Loucy (cell line): ENCODE measurements at regions not wholly inside any gene's neighbourhood (a gene's known extent, or its start where the extent isn't known, plus 50 kb on each side); places are given as distances from the start of the nearest gene placed in this dataset.

Source experiments
- H2AFZ ChIP-seq: fragments of 200-600 bp; sonication (generic); 2 replicates; pipeline ENCODE4 v1.6.0; 2016; ENCODE audit warnings: antibody characterized with exemption, mild to moderate bottlenecking, low read length, moderate library complexity
- H3F3A ChIP-seq: fragments of 200-600 bp; 2 replicates; pipeline ENCODE4 v1.6.0; 2016; ENCODE audit warnings: antibody characterized with exemption, low read depth, mild to moderate bottlenecking
- H3K27me3 ChIP-seq: fragments of 200-600 bp; sonication (generic); 2 replicates; pipeline ENCODE4 v1.6.1; 2014; ENCODE audit warnings: low read length, mild to moderate bottlenecking; ENCODE audit not compliant: insufficient read depth, poor library complexity, severe bottlenecking
- H3K36me3 ChIP-seq: fragments of 200-600 bp; sonication (generic); 2 replicates; pipeline ENCODE4 v1.6.1; 2016; ENCODE audit warnings: low read length; ENCODE audit not compliant: insufficient read depth
- H3K4me1 ChIP-seq: fragments of 200-600 bp; sonication (generic); 2 replicates; pipeline ENCODE4 v1.5.1; 2014; ENCODE audit warnings: low read length, mild to moderate bottlenecking; ENCODE audit not compliant: insufficient read depth, poor library complexity, severe bottlenecking
- H3K4me2 ChIP-seq: fragments of 200-600 bp; sonication (generic); 2 replicates; pipeline ENCODE4 v1.6.0; 2014; ENCODE audit warnings: antibody characterized with exemption, low read length, low read depth, mild to moderate bottlenecking; ENCODE audit not compliant: poor library complexity, severe bottlenecking
- H3K4me3 ChIP-seq: fragments of 200-600 bp; sonication (generic); 2 replicates; pipeline ENCODE4 v1.5.1; 2014; ENCODE audit warnings: low read length, mild to moderate bottlenecking, mixed read lengths; ENCODE audit not compliant: poor library complexity, severe bottlenecking
- H3K79me2 ChIP-seq: fragments of 200-600 bp; sonication (generic); 2 replicates; pipeline ENCODE4 v1.6.1; 2014; ENCODE audit warnings: low read length; ENCODE audit not compliant: insufficient read depth
- H3K9ac ChIP-seq: fragments of 200-600 bp; sonication (generic); 2 replicates; pipeline ENCODE4 v1.6.0; 2014; ENCODE audit warnings: mild to moderate bottlenecking, low read depth, low read length, moderate library complexity; ENCODE audit not compliant: poor library complexity, severe bottlenecking
- H3K9me2 ChIP-seq: fragments of 200-600 bp; sonication (generic); replicated peaks from 2 replicates; pipeline ENCODE4 v1.6.1; 2016; ENCODE audit warnings: low read depth, low read length, mixed read lengths
- H3K9me3 ChIP-seq: fragments of 200-600 bp; sonication (generic); 2 replicates; pipeline ENCODE4 v1.6.1; 2014; ENCODE audit warnings: mild to moderate bottlenecking, antibody characterized with exemption, low read length, low read depth; ENCODE audit not compliant: insufficient read depth
- H4K20me1 ChIP-seq: fragments of 200-600 bp; sonication (generic); 2 replicates; pipeline ENCODE4 v1.6.0; 2014; ENCODE audit warnings: antibody characterized with exemption, low read length, mild to moderate bottlenecking; ENCODE audit not compliant: insufficient read depth, poor library complexity, severe bottlenecking
- EZH2phosphoT487 ChIP-seq: fragments of 200-600 bp; IDR thresholded peaks from 2 replicates; pipeline ENCODE4 v1.6.1; 2018; ENCODE audit warnings: antibody characterized with exemption, mild to moderate bottlenecking, moderate library complexity, borderline replicate concordance
- TF ChIP-seq, protein P1 (sequence below): fragments of 200-600 bp; sonication (generic); conservative IDR thresholded peaks from 2 replicates; pipeline ENCODE4 v1.5.1; 2014; ENCODE audit warnings: mild to moderate bottlenecking, antibody characterized with exemption, low read length

- Histone ChIP-seq H3K36me3 (no peaks in the 10 kb centered on the region), H4K20me1 (no peaks in the 10 kb centered on the region), H3K4me3 (no peak overlapping the region), H3K27me3 (no peaks in the 10 kb centered on the region), H3K9me3 (no peaks in the 10 kb centered on the region; the same call in 1 of the 2 replicates), H2AFZ (no peak overlapping the region), H3K4me1 (no peaks in the 10 kb centered on the region), H3K9me2 (no peaks in the 10 kb centered on the region), H3F3A (no peaks in the 10 kb centered on the region), H3K9ac (no peak overlapping the region), H3K4me2 (no peak overlapping the region), H3K79me2 (no peaks in the 10 kb centered on the region)
- TF ChIP-seq EZH2phosphoT487, result no peak
- TF ChIP-seq, protein P1, sequence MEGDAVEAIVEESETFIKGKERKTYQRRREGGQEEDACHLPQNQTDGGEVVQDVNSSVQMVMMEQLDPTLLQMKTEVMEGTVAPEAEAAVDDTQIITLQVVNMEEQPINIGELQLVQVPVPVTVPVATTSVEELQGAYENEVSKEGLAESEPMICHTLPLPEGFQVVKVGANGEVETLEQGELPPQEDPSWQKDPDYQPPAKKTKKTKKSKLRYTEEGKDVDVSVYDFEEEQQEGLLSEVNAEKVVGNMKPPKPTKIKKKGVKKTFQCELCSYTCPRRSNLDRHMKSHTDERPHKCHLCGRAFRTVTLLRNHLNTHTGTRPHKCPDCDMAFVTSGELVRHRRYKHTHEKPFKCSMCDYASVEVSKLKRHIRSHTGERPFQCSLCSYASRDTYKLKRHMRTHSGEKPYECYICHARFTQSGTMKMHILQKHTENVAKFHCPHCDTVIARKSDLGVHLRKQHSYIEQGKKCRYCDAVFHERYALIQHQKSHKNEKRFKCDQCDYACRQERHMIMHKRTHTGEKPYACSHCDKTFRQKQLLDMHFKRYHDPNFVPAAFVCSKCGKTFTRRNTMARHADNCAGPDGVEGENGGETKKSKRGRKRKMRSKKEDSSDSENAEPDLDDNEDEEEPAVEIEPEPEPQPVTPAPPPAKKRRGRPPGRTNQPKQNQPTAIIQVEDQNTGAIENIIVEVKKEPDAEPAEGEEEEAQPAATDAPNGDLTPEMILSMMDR, result no peak
Measured at GRCh38 chr17:5678171-5678570, 93.9 kb upstream of the NLRP1 start.

DNA sequence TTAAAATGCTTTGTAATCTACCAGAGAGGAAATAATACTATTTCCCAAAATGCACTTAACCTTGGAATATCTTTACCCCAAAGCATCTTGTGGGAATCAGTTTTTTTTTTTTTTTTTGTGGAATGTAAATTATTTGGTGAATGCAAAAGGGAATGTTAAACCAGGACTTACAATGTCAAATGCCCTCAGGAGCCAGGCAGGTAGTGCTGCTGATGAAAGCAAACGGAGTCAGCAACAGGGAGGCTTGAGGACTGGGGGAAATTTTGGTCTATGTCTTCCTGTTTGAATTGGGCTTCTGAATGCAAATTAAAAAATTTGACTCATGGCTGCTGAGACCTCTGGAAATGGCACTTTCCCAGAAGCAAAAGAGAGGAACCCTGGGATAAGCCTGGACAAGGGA is 96.5 kb upstream of the NLRP1 start:
- Histone ChIP-seq H3K9me3 (no peaks in the 10 kb centered on the region; the same call in 1 of the 2 replicates), H2AFZ (no peak overlapping the region), H3K4me2 (no peak overlapping the region), H3K79me2 (no peaks in the 10 kb centered on the region), H3F3A (no peaks in the 10 kb centered on the region), H3K27me3 (no peaks in the 10 kb centered on the region), H3K4me3 (no peak overlapping the region), H4K20me1 (no peaks in the 10 kb centered on the region), H3K9ac (no peak overlapping the region), H3K4me1 (no peaks in the 10 kb centered on the region), H3K36me3 (no peaks in the 10 kb centered on the region), H3K9me2 (no peaks in the 10 kb centered on the region)
- TF ChIP-seq EZH2phosphoT487, result no peak
- TF ChIP-seq, protein P1, result no peak

- TF ChIP-seq, protein P1, result no peak
- no peak for TF ChIP-seq EZH2phosphoT487
- Histone ChIP-seq H3K79me2 (no peaks in the 10 kb centered on the region), H4K20me1 (no peaks in the 10 kb centered on the region), H3K9me2 (no peaks in the 10 kb centered on the region), H3F3A (no peaks in the 10 kb centered on the region), H3K27me3 (no peaks in the 10 kb centered on the region), H2AFZ (no peak overlapping the region), H3K4me3 (no peak overlapping the region), H3K36me3 (no peaks in the 10 kb centered on the region), H3K4me1 (no peaks in the 10 kb centered on the region), H3K4me2 (no peak overlapping the region), H3K9me3 (no peaks in the 10 kb centered on the region; the same call in 1 of the 2 replicates), H3K9ac (no peak overlapping the region)
Measured at GRCh38 chr17:5683241-5683640, 98.9 kb upstream of the NLRP1 start.
